ENCODE measurements at regions not wholly inside any gene's neighbourhood (a gene's known extent, or its start where the extent isn't known, plus 50 kb on each side); places are given as distances from the start of the nearest gene placed in this dataset.

GRCh38 chr14:56431013-56431412 is 148.6 kb upstream of the TMEM260 start:
- no peak for TF ChIP-seq POLR2A (IDR thresholded peaks at IDR 0.05)
- TF ChIP-seq CTCF (IDR thresholded peaks at IDR 0.05), result no peak
- TF ChIP-seq EP300 (IDR thresholded peaks at IDR 0.05), result no peak
